GM06990 (cell line): ENCODE measurements at regions not wholly inside any gene's neighbourhood (a gene's known extent, or its start where the extent isn't known, plus 50 kb on each side); places are given as distances from the start of the nearest gene placed in this dataset.

Experiments
- DNase-seq: peaks from one replicate; pipeline ENCODE4 v3.0.0-alpha.2; 2011; ENCODE audit not compliant: insufficient read length; ENCODE audit errors: extremely low read depth
- H3K27me3 ChIP-seq: replicated peaks from 2 replicates; pipeline ENCODE4 v1.6.0; 2011; ENCODE audit warnings: low read length; ENCODE audit not compliant: control insufficient read depth, insufficient read depth
- H3K36me3 ChIP-seq: 2 replicates; pipeline ENCODE4 v1.5.1; 2011; ENCODE audit warnings: low read length; ENCODE audit not compliant: control insufficient read depth, insufficient read depth
- H3K4me3 ChIP-seq: replicated peaks from 2 replicates; pipeline ENCODE4 v1.5.1; 2011; ENCODE audit warnings: low read depth, mild to moderate bottlenecking, control low read depth, low read length
- TF ChIP-seq, protein P1 (sequence below): IDR thresholded peaks from 2 replicates; pipeline ENCODE4 v1.5.1; 2011; ENCODE audit warnings: low read length, control low read depth, mild to moderate bottlenecking, inconsistent platforms; ENCODE audit not compliant: insufficient read depth, poor library complexity, severe bottlenecking

DNA sequence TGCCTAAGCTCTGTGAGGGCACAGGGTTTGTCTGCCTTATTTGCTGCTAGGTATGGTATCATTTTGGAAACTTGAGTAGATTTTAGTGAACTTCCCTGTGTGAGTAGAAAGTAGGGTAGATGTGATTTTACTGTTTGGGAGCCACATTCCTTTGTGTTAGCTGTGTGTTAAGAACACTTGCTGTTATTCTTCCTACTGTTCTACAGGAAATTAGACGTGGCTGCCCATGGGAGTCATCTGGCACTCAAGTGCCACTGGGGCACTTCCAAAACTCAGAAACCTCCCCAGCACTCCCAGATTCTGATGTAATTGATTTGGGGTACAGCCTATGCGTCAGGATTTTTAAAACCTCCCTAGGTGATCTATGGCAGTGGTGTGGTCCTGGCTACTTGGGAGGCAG lies 369.9 kb upstream of the C2CD4B start:
- Histone ChIP-seq H3K4me3 (no peak overlapping the region), H3K27me3 (no peaks in the 10 kb centered on the region), H3K36me3 (no peaks in the 10 kb centered on the region)
- TF ChIP-seq, protein P1, sequence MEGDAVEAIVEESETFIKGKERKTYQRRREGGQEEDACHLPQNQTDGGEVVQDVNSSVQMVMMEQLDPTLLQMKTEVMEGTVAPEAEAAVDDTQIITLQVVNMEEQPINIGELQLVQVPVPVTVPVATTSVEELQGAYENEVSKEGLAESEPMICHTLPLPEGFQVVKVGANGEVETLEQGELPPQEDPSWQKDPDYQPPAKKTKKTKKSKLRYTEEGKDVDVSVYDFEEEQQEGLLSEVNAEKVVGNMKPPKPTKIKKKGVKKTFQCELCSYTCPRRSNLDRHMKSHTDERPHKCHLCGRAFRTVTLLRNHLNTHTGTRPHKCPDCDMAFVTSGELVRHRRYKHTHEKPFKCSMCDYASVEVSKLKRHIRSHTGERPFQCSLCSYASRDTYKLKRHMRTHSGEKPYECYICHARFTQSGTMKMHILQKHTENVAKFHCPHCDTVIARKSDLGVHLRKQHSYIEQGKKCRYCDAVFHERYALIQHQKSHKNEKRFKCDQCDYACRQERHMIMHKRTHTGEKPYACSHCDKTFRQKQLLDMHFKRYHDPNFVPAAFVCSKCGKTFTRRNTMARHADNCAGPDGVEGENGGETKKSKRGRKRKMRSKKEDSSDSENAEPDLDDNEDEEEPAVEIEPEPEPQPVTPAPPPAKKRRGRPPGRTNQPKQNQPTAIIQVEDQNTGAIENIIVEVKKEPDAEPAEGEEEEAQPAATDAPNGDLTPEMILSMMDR, result no peak
- DNase-seq, result no peak

DNA sequence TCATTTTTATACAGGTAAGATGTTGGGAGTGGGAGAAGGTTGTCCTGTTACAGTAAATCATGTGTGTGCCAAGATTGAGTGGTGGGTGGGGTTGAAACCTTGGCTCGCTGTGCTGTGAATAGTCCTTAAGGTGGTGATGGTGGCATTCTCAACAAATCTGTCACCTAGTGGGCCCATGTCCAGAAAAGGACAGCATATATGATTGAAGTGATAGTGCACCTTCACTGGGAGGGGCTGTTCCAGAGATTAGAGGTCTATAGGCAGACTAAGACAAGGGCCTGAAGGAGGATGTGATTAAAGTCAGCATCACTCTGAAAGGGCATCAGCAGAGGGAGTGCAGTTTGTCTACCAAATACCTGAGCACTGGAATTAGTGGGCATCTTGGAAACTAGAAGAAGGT lies 374.2 kb upstream of the C2CD4B start:
- TF ChIP-seq, protein P1, result no peak
- H3K27me3 ChIP-seq, result no peaks in the 10 kb centered on the region
- no peak overlapping the region for H3K4me3 ChIP-seq
- no peaks in the 10 kb centered on the region for H3K36me3 ChIP-seq
- DNase-seq, result no peak

DNA sequence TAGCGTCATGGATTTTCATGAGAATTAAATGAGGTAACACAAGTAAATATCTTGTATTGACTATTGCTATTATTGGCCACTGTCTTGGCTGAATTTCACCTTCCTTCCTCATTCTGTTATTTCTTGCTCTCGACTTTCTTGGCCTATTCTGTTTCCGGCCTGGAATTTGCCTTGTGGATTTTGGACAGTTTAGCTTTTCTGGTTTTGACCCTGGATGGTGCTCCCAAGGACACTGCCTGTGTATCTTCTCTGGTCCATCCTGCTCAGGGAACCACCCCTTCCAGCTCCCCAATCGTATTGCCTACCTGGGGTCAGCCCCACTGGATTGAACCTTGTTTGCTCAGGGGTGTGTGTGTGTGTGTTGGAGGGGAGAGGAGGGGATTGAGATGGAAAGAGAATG lies 376.2 kb upstream of the C2CD4B start:
- DNase-seq, result no peak
- H3K27me3 ChIP-seq, result no peaks in the 10 kb centered on the region
- H3K36me3 ChIP-seq, result no peaks in the 10 kb centered on the region
- no peak overlapping the region for H3K4me3 ChIP-seq
- TF ChIP-seq, protein P1, result no peak

DNA sequence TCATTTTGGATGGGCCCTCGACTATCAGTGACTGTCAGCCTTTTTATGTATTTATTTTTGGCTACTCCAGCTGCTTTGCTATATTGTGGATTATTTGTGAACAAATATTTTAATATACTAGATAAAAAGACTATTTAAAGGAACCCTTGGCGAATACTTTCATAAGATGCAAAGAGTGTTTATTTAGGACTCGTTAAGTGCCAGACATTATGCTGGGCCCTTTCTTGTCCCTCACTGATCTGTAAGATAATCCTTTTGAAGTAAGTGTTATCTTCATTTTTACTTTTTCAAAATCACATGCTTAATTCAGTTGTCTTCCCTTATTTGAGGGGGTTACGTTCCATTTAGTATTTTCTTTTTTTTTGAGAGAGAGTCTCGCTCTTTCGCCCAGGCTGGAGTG lies 376.8 kb upstream of the C2CD4B start:
- H3K36me3 ChIP-seq, result no peaks in the 10 kb centered on the region
- peaks cover 2% of the 10 kb centered on the region for H3K27me3 ChIP-seq
- TF ChIP-seq, protein P1, result no peak
- no peak for DNase-seq
- no peak overlapping the region for H3K4me3 ChIP-seq

- no peak for DNase-seq
- TF ChIP-seq, protein P1, result no peak
- Histone ChIP-seq H3K4me3 (no peak overlapping the region), H3K36me3 (no peaks in the 10 kb centered on the region), H3K27me3 (peaks cover 2% of the 10 kb centered on the region)
Observed at GRCh38 chr15:62544446-62544845, 379.4 kb upstream of the C2CD4B start.
